ENCODE measurements at regions not wholly inside any gene's neighbourhood (a gene's known extent, or its start where the extent isn't known, plus 50 kb on each side); places are given as distances from the start of the nearest gene placed in this dataset.

GRCh38 chr13:88103824-88104223 lies 432.7 kb downstream of the SLITRK5 start:
- no peak for DNase-seq

GRCh38 chr13:88104576-88104975 lies 433.4 kb downstream of the SLITRK5 start:
- DNase-seq = no peak

GRCh38 chr13:88107570-88107969 lies 436.4 kb downstream of the SLITRK5 start:
- no peak for DNase-seq

- no peak for DNase-seq
Observed at GRCh38 chr13:88112526-88112925, 441.4 kb downstream of the SLITRK5 start.

GRCh38 chr13:88115976-88116375 lies 444.8 kb downstream of the SLITRK5 start:
- no peak for DNase-seq

- DNase-seq = no peak
Observed at GRCh38 chr13:88118952-88119351, 447.8 kb downstream of the SLITRK5 start.

GRCh38 chr13:88124142-88124541 lies 453.0 kb downstream of the SLITRK5 start:
- no peak for DNase-seq

GRCh38 chr13:88125055-88125454 lies 453.9 kb downstream of the SLITRK5 start:
- no peak for DNase-seq

- no peak for DNase-seq
Observed at GRCh38 chr13:88136098-88136790, 465.1 kb downstream of the SLITRK5 start.

- DNase-seq = no peak
Observed at GRCh38 chr13:88142653-88143052, 471.5 kb downstream of the SLITRK5 start.

GRCh38 chr13:88144580-88144979 lies 473.4 kb downstream of the SLITRK5 start:
- no peak for DNase-seq

- DNase-seq = no peak
Observed at GRCh38 chr13:88153353-88153752, 482.2 kb downstream of the SLITRK5 start.

GRCh38 chr13:88154001-88154400 lies 482.8 kb downstream of the SLITRK5 start:
- no peak for DNase-seq

GRCh38 chr13:88162076-88162702 lies 491.0 kb downstream of the SLITRK5 start:
- peak; percentile 70 for DNase-seq

GRCh38 chr13:88176231-88176630 lies 505.1 kb downstream of the SLITRK5 start:
- DNase-seq = no peak

- DNase-seq = no peak
Observed at GRCh38 chr13:88183440-88183839, 512.3 kb downstream of the SLITRK5 start.

- DNase-seq = no peak
Observed at GRCh38 chr13:88188986-88189385, 517.8 kb downstream of the SLITRK5 start.

GRCh38 chr13:88189728-88190127 lies 518.6 kb downstream of the SLITRK5 start:
- DNase-seq = no peak

GRCh38 chr13:88196106-88196505 lies 524.9 kb downstream of the SLITRK5 start:
- no peak for DNase-seq

- no peak for DNase-seq
Observed at GRCh38 chr13:88217372-88217771, 546.2 kb downstream of the SLITRK5 start.

GRCh38 chr13:88217883-88218282 lies 546.7 kb downstream of the SLITRK5 start:
- DNase-seq = no peak

GRCh38 chr13:88223958-88224357 lies 552.8 kb downstream of the SLITRK5 start:
- DNase-seq = no peak

GRCh38 chr13:88235441-88235840 lies 564.3 kb downstream of the SLITRK5 start:
- no peak for DNase-seq

- DNase-seq = peak; percentile 70
Observed at GRCh38 chr13:88246239-88246638, 575.1 kb downstream of the SLITRK5 start.

GRCh38 chr13:88248393-88248792 lies 577.2 kb downstream of the SLITRK5 start:
- no peak for DNase-seq
